ENCODE measurements at regions not wholly inside any gene's neighbourhood (a gene's known extent, or its start where the extent isn't known, plus 50 kb on each side); places are given as distances from the start of the nearest gene placed in this dataset.

DNA sequence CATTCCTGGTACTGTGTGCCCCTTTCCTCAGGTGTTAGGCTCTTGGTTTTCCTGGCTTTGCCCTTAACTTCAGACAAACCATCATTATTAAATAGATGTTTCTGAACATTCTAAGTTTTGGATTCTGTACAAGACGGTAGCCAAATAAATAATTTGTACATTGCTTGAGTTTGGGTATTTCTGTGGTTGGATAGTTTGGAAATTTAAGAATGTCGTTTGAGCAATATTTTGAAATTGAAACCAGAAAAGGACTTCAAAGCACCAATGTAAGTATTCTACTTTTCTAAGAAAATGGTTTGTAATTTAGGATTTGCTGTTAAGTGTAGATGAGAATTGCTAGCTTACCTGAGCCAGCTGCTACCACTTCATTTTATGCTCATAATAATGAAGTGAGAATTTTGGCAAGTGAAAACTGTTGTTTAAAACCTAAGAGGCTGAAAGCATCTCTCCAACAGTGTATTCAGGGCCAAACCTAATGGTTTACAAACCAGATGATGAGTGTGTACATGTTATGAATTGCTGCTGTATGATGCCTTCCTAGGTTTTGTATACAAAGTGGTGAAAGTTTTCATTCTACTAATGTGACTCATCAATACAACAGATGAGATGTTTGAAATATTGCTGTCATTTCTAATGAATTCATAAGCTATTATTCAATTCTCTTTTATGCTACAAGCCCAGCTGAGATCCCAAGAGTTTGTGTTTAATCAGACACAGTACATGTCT, 181.5 kb upstream of the PRKD1 start:
- intact Hi-C loops (cut with micrococcal nuclease): no loop called here
- Mint-ChIP-seq H3K36me3 (ENCODE audit: insufficient read depth, unreplicated experiment) (no peaks in the 10 kb centered on the region), H3K4me3 (ENCODE audit: unreplicated experiment) (no peak overlapping the region), H3K27ac (ENCODE audit: low read depth, unreplicated experiment) (no peak overlapping the region), H3K4me1 (ENCODE audit: insufficient read depth, unreplicated experiment) (no peaks in the 10 kb centered on the region), H3K27me3 (ENCODE audit: insufficient read depth, unreplicated experiment) (no peaks in the 10 kb centered on the region), H3K9me3 (ENCODE audit: unreplicated experiment) (no peaks in the 10 kb centered on the region)
- CTCF ChIA-PET: interaction anchor here (0.6 to 1.2 kb wide), 3 partner anchors 16 to 375 kb away, joined by 3 read pairs; partner anchors contain the start of gene PRKD1
- no peak for DNase-seq (ENCODE audit: unreplicated experiment)
- TF ChIP-seq CTCF (IDR thresholded peaks at IDR 0.05; ENCODE audit: unreplicated experiment): no peak
- BruUV-seq (replicated peaks): no TSS peak
- POLR2A ChIA-PET: no interaction called here

DNA sequence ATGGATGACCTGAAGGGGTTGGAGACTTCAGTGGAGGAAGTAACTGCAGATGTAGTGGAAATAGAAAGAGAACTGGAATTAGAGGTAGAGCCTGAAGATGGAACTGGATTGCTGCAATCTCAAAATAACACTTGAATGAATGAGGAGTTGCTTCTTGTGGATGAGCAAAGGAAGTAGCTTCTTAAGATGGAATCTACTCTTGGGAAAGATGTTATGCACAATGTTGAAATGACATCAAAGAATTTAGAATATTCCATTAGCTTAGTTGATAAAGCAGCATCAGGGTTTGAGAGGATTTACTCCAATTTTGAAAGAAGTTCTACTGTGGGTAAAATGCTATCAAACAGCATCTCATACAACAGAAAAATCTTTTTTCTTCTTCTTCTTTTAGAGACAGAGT, 186.4 kb upstream of the PRKD1 start:
- POLR2A ChIA-PET: no interaction called here
- H3K36me3 Mint-ChIP-seq (ENCODE audit: insufficient read depth, unreplicated experiment): no peaks in the 10 kb centered on the region
- BruUV-seq (replicated peaks): no TSS peak

GRCh38 chr14:30115756-30116155, 188.1 kb upstream of the PRKD1 start:
- no peak for DNase-seq (ENCODE audit: unreplicated experiment)
- no peak for TF ChIP-seq CTCF (IDR thresholded peaks at IDR 0.05; ENCODE audit: unreplicated experiment)
- ChIA-PET POLR2A (no interaction called here), CTCF (no interaction called here)
- Mint-ChIP-seq H3K27me3 (ENCODE audit: insufficient read depth, unreplicated experiment) (no peaks in the 10 kb centered on the region), H3K36me3 (ENCODE audit: insufficient read depth, unreplicated experiment) (no peaks in the 10 kb centered on the region), H3K27ac (ENCODE audit: low read depth, unreplicated experiment) (no peak overlapping the region), H3K9me3 (ENCODE audit: unreplicated experiment) (no peaks in the 10 kb centered on the region), H3K4me3 (ENCODE audit: unreplicated experiment) (no peak overlapping the region), H3K4me1 (ENCODE audit: insufficient read depth, unreplicated experiment) (no peaks in the 10 kb centered on the region)
- BruUV-seq (replicated peaks): no TSS peak
- intact Hi-C loops (cut with micrococcal nuclease): no loop called here

More for the DNA sequence above, 186.4 kb upstream of the PRKD1 start:
- Mint-ChIP-seq H3K9me3 (ENCODE audit: unreplicated experiment) (no peaks in the 10 kb centered on the region), H3K27ac (ENCODE audit: low read depth, unreplicated experiment) (no peak overlapping the region), H3K27me3 (ENCODE audit: insufficient read depth, unreplicated experiment) (no peaks in the 10 kb centered on the region), H3K4me1 (ENCODE audit: insufficient read depth, unreplicated experiment) (no peaks in the 10 kb centered on the region), H3K4me3 (ENCODE audit: unreplicated experiment) (no peak overlapping the region)
- intact Hi-C loops (cut with micrococcal nuclease): no loop called here
- no peak for DNase-seq (ENCODE audit: unreplicated experiment)
- CTCF ChIA-PET: no interaction called here
- TF ChIP-seq CTCF (IDR thresholded peaks at IDR 0.05; ENCODE audit: unreplicated experiment): no peak

- no TSS peak for BruUV-seq (replicated peaks)
- DNase-seq (ENCODE audit: unreplicated experiment): no peak
- Mint-ChIP-seq H3K4me1 (ENCODE audit: insufficient read depth, unreplicated experiment) (no peaks in the 10 kb centered on the region), H3K36me3 (ENCODE audit: insufficient read depth, unreplicated experiment) (no peaks in the 10 kb centered on the region), H3K27ac (ENCODE audit: low read depth, unreplicated experiment) (no peak overlapping the region), H3K4me3 (ENCODE audit: unreplicated experiment) (no peak overlapping the region), H3K27me3 (ENCODE audit: insufficient read depth, unreplicated experiment) (no peaks in the 10 kb centered on the region), H3K9me3 (ENCODE audit: unreplicated experiment) (no peaks in the 10 kb centered on the region)
- POLR2A ChIA-PET: no interaction called here
- no peak for TF ChIP-seq CTCF (IDR thresholded peaks at IDR 0.05; ENCODE audit: unreplicated experiment)
- intact Hi-C loops (cut with micrococcal nuclease): no loop called here
- CTCF ChIA-PET: no interaction called here
These were observed 191.5 kb upstream of the PRKD1 start for GRCh38 chr14:30118992-30119640.
